CD8-positive, alpha-beta memory T cell (primary cell): ENCODE measurements at regions not wholly inside any gene's neighbourhood (a gene's known extent, or its start where the extent isn't known, plus 50 kb on each side); places are given as distances from the start of the nearest gene placed in this dataset.

Experiments used
- CTCF ChIA-PET: fragments of 350-600 bp; sonication (Branson Sonifier 250); formaldehyde crosslinking; loops from one replicate; lab custom pipeline; 2021; ENCODE audit warnings: antibody characterized with exemption; lab: Charles Lee
- POLR2A ChIA-PET: fragments of 350-600 bp; sonication (Branson Sonifier 250); formaldehyde crosslinking; loops from one replicate; lab custom pipeline; 2021; ENCODE audit warnings: antibody characterized with exemption; lab: Charles Lee
- DNase-seq, 5 donors: peaks; one replicate each; pipeline versions ENCODE4 v3.0.0 to v3.0.0-alpha.2; 2020 to 2022; ENCODE audit warnings: mixed read lengths in 1 of 5
- H3K27ac ChIP-seq: one replicate; pipeline ENCODE4 v1.7.0; 2013; ENCODE audit warnings: low read depth, mild to moderate bottlenecking, low read length, moderate library complexity
- H3K27me3 ChIP-seq: 2 replicates; pipeline ENCODE4 v1.7.0; 2013; ENCODE audit warnings: low read length, mild to moderate bottlenecking; ENCODE audit not compliant: insufficient read depth, poor library complexity, severe bottlenecking
- H3K36me3 ChIP-seq: 2 replicates; pipeline ENCODE4 v1.7.0; 2013; ENCODE audit warnings: mild to moderate bottlenecking, low read length, moderate library complexity; ENCODE audit not compliant: insufficient read depth
- H3K4me1 ChIP-seq: 2 replicates; pipeline ENCODE4 v1.7.0; 2013; ENCODE audit warnings: mild to moderate bottlenecking, low read length, moderate library complexity; ENCODE audit not compliant: insufficient read depth
- H3K4me3 ChIP-seq: 2 replicates; pipeline ENCODE4 v1.7.0; 2013; ENCODE audit warnings: mild to moderate bottlenecking, low read length
- H3K9me3 ChIP-seq: 2 replicates; pipeline ENCODE4 v1.7.0; 2013; ENCODE audit warnings: mild to moderate bottlenecking, low read length
- H3K27ac Mint-ChIP-seq, 8 donors: one replicate each; pipeline ENCODE4 v1.8.0; 2020 to 2021; ENCODE audit warnings: mixed read lengths in 8 of 8, mild to moderate bottlenecking in 6 of 8, inconsistent platforms in 3 of 8, moderate library complexity in 3 of 8
- H3K27me3 Mint-ChIP-seq, 2 donors: one replicate each; pipeline ENCODE4 v1.8.0; 2020 to 2021; ENCODE audit warnings: mixed read lengths in 2 of 2, mild to moderate bottlenecking in 1 of 2, moderate library complexity in 1 of 2
- H3K36me3 Mint-ChIP-seq, 3 donors: one replicate each; pipeline ENCODE4 v1.8.0; 2020 to 2021; ENCODE audit warnings: mixed read lengths in 3 of 3, inconsistent platforms in 1 of 3, mild to moderate bottlenecking in 1 of 3
- H3K4me1 Mint-ChIP-seq, 3 donors: one replicate each; pipeline ENCODE4 v1.8.0; 2020 to 2021; ENCODE audit warnings: mixed read lengths in 3 of 3, inconsistent platforms in 1 of 3, mild to moderate bottlenecking in 1 of 3
- H3K4me3 Mint-ChIP-seq, 7 donors: one replicate each; pipeline ENCODE4 v1.8.0; 2020 to 2021; ENCODE audit warnings: mixed read lengths in 7 of 7, mild to moderate bottlenecking in 6 of 7, moderate library complexity in 4 of 7, inconsistent platforms in 2 of 7
- H3K9me3 Mint-ChIP-seq, 5 donors: one replicate each; pipeline ENCODE4 v1.8.0; 2020 to 2022; ENCODE audit warnings: mixed read lengths in 5 of 5, mild to moderate bottlenecking in 3 of 5, moderate library complexity in 2 of 5, inconsistent platforms in 1 of 5

- Histone ChIP-seq H3K36me3 (no peaks in the 10 kb centered on the region), H3K9me3 (no peaks in the 10 kb centered on the region), H3K4me3 (no peak overlapping the region), H3K4me1 (no peaks in the 10 kb centered on the region), H3K27ac (no peak overlapping the region), H3K27me3 (peaks cover 3% of the 10 kb centered on the region)
- H3K36me3 Mint-ChIP-seq: no peaks in the 10 kb centered on the region
- no peak for DNase-seq
- no peak overlapping the region for H3K4me3 Mint-ChIP-seq
- ChIA-PET POLR2A (no interaction called here), CTCF (no interaction called here)
- no peak overlapping the region for H3K27ac Mint-ChIP-seq
- H3K9me3 Mint-ChIP-seq: no peaks in the 10 kb centered on the region
- no peaks in the 10 kb centered on the region for H3K4me1 Mint-ChIP-seq
- H3K27me3 Mint-ChIP-seq: peaks cover 8 to 11% of the 10 kb centered on the region in 2 donors
Observed at GRCh38 chr15:69524814-69525213, 72.2 kb downstream of the RPLP1 start.

GRCh38 chr15:69525543-69525942 lies 72.9 kb downstream of the RPLP1 start:
- no peak overlapping the region for H3K27ac ChIP-seq
- Mint-ChIP-seq H3K27me3 (peaks cover 8 to 11% of the 10 kb centered on the region in 2 donors), H3K27ac (no peak overlapping the region), H3K36me3 (no peaks in the 10 kb centered on the region), H3K4me3 (no peak overlapping the region), H3K4me1 (no peaks in the 10 kb centered on the region), H3K9me3 (no peaks in the 10 kb centered on the region)
- ChIA-PET CTCF (no interaction called here), POLR2A (no interaction called here)
- peaks cover 3% of the 10 kb centered on the region for H3K27me3 ChIP-seq
- H3K36me3 ChIP-seq: no peaks in the 10 kb centered on the region
- H3K4me3 ChIP-seq: no peak overlapping the region
- no peaks in the 10 kb centered on the region for H3K4me1 ChIP-seq
- no peak for DNase-seq
- no peaks in the 10 kb centered on the region for H3K9me3 ChIP-seq

GRCh38 chr15:69526081-69527061 lies 73.8 kb downstream of the RPLP1 start:
- Mint-ChIP-seq H3K4me1 (no peaks in the 10 kb centered on the region), H3K27me3 (peaks cover 5 to 6% of the 10 kb centered on the region in 2 donors)

GRCh38 chr15:69529141-69529540 lies 76.5 kb downstream of the RPLP1 start:
- Histone ChIP-seq H3K4me3 (no peak overlapping the region), H3K9me3 (no peaks in the 10 kb centered on the region), H3K27ac (no peak overlapping the region), H3K27me3 (peaks cover 3% of the 10 kb centered on the region), H3K36me3 (no peaks in the 10 kb centered on the region), H3K4me1 (no peaks in the 10 kb centered on the region)
- POLR2A ChIA-PET: interaction anchor here (0.6 kb wide), 1 partner anchor 1154 kb away, joined by 3 read pairs; no protein-coding TSS in a partner anchor
- CTCF ChIA-PET: no interaction called here
- no peaks in the 10 kb centered on the region for H3K36me3 Mint-ChIP-seq
- no peaks in the 10 kb centered on the region for H3K9me3 Mint-ChIP-seq
- peak overlapping the region in 1 of 8 donors; percentile 88 for H3K27ac Mint-ChIP-seq
- peaks cover 5 to 12% of the 10 kb centered on the region in 2 donors for H3K27me3 Mint-ChIP-seq
- H3K4me1 Mint-ChIP-seq: no peaks in the 10 kb centered on the region
- no peak for DNase-seq
- H3K4me3 Mint-ChIP-seq: no peak overlapping the region

More at GRCh38 chr15:69526081-69527061, 73.8 kb downstream of the RPLP1 start:
- no peaks in the 10 kb centered on the region for H3K9me3 Mint-ChIP-seq
- Histone ChIP-seq H3K9me3 (no peaks in the 10 kb centered on the region), H3K27ac (no peak overlapping the region), H3K4me3 (no peak overlapping the region), H3K36me3 (no peaks in the 10 kb centered on the region), H3K27me3 (peaks cover 3% of the 10 kb centered on the region), H3K4me1 (no peaks in the 10 kb centered on the region)
- POLR2A ChIA-PET: no interaction called here
- DNase-seq: no peak
- no peak overlapping the region for H3K27ac Mint-ChIP-seq
- CTCF ChIA-PET: no interaction called here
- H3K4me3 Mint-ChIP-seq: no peak overlapping the region
- no peaks in the 10 kb centered on the region for H3K36me3 Mint-ChIP-seq

GRCh38 chr15:69529961-69530633 lies 77.5 kb downstream of the RPLP1 start:
- Histone ChIP-seq H3K36me3 (no peaks in the 10 kb centered on the region), H3K4me1 (no peaks in the 10 kb centered on the region), H3K4me3 (no peak overlapping the region), H3K27me3 (peaks cover 2% of the 10 kb centered on the region), H3K9me3 (no peaks in the 10 kb centered on the region), H3K27ac (no peak overlapping the region)
- peak overlapping the region in 1 of 8 donors; percentile 11 for H3K27ac Mint-ChIP-seq
- ChIA-PET CTCF (interaction anchor here (1.4 kb wide), 1 partner anchor 8 kb away, joined by 4 read pairs; no protein-coding TSS in a partner anchor), POLR2A (no interaction called here)
- H3K9me3 Mint-ChIP-seq: no peaks in the 10 kb centered on the region
- DNase-seq: no peak
- H3K4me1 Mint-ChIP-seq: no peaks in the 10 kb centered on the region
- peaks cover 5 to 14% of the 10 kb centered on the region in 2 donors for H3K27me3 Mint-ChIP-seq
- no peak overlapping the region for H3K4me3 Mint-ChIP-seq
- no peaks in the 10 kb centered on the region for H3K36me3 Mint-ChIP-seq

- no peaks in the 10 kb centered on the region for H3K27me3 ChIP-seq
- no peak overlapping the region for H3K27ac ChIP-seq
- ChIA-PET CTCF (interaction anchor here (1.4 kb wide), 1 partner anchor 9 kb away, joined by 4 read pairs; no protein-coding TSS in a partner anchor), POLR2A (no interaction called here)
- H3K4me1 ChIP-seq: no peaks in the 10 kb centered on the region
- Mint-ChIP-seq H3K36me3 (no peaks in the 10 kb centered on the region), H3K9me3 (no peaks in the 10 kb centered on the region), H3K27me3 (peaks cover 8 to 20% of the 10 kb centered on the region in 2 donors), H3K4me1 (no peaks in the 10 kb centered on the region), H3K4me3 (no peak overlapping the region), H3K27ac (no peak overlapping the region)
- no peaks in the 10 kb centered on the region for H3K9me3 ChIP-seq
- no peak for DNase-seq
- no peaks in the 10 kb centered on the region for H3K36me3 ChIP-seq
- H3K4me3 ChIP-seq: no peak overlapping the region
Observed at GRCh38 chr15:69530991-69531664, 78.5 kb downstream of the RPLP1 start.

GRCh38 chr15:69531665-69532027 lies 79.0 kb downstream of the RPLP1 start:
- POLR2A ChIA-PET: no interaction called here

More at GRCh38 chr15:69531665-69532027, 79.0 kb downstream of the RPLP1 start:
- H3K36me3 ChIP-seq: no peaks in the 10 kb centered on the region
- H3K4me1 ChIP-seq: no peaks in the 10 kb centered on the region
- Mint-ChIP-seq H3K36me3 (no peaks in the 10 kb centered on the region), H3K27me3 (peaks cover 8 to 26% of the 10 kb centered on the region in 2 donors), H3K4me3 (no peak overlapping the region), H3K9me3 (no peaks in the 10 kb centered on the region), H3K4me1 (no peaks in the 10 kb centered on the region), H3K27ac (peak overlapping the region in 1 of 8 donors; percentile 34)
- CTCF ChIA-PET: interaction anchor here (1.4 kb wide), 1 partner anchor 9 kb away, joined by 4 read pairs; no protein-coding TSS in a partner anchor
- no peak for DNase-seq
- no peak overlapping the region for H3K4me3 ChIP-seq
- H3K9me3 ChIP-seq: no peaks in the 10 kb centered on the region
- H3K27me3 ChIP-seq: no peaks in the 10 kb centered on the region
- no peak overlapping the region for H3K27ac ChIP-seq
